Neural cell (in vitro differentiated cells): ENCODE measurements at regions not wholly inside any gene's neighbourhood (a gene's known extent, or its start where the extent isn't known, plus 50 kb on each side); places are given as distances from the start of the nearest gene placed in this dataset.

Experiments used
- H2AFZ ChIP-seq: fragments of 200-600, 300-800 bp; sonication (generic), shearing (Covaris generic); 2 replicates; pipeline ENCODE4 v1.6.0; 2014; ENCODE audit warnings: low read depth, mild to moderate bottlenecking, antibody characterized with exemption, low read length, moderate library complexity
- H3F3A ChIP-seq: fragments of 200-600 bp; shearing (Covaris generic); 2 replicates; pipeline ENCODE4 v1.6.1; 2016; ENCODE audit warnings: mild to moderate bottlenecking, moderate library complexity, mixed read lengths, antibody characterized with exemption, low read length; ENCODE audit not compliant: insufficient read depth, poor library complexity, severe bottlenecking
- H3K27ac ChIP-seq: fragments of 200-600, 300-800 bp; sonication (generic), shearing (Covaris generic); 2 replicates; pipeline ENCODE4 v1.5.1; 2014; ENCODE audit warnings: mild to moderate bottlenecking, low read length, moderate library complexity
- H3K27me3 ChIP-seq: fragments of 300-800, 200-600 bp; sonication (generic), shearing (Covaris generic); 2 replicates; pipeline ENCODE4 v1.6.0; 2014; ENCODE audit warnings: mild to moderate bottlenecking, low read depth, low read length, moderate library complexity; ENCODE audit not compliant: insufficient read depth
- H3K36me3 ChIP-seq: fragments of 300-800, 200-600 bp; sonication (generic), shearing (Covaris generic); 2 replicates; pipeline ENCODE4 v1.5.1; 2014; ENCODE audit warnings: mild to moderate bottlenecking, antibody characterized with exemption, low read length, moderate library complexity; ENCODE audit not compliant: insufficient read depth
- H3K4me2 ChIP-seq: fragments of 300-800, 200-600 bp; sonication (generic), shearing (Covaris generic); 2 replicates; pipeline ENCODE4 v1.6.0; 2014; ENCODE audit warnings: mild to moderate bottlenecking, low read length
- H3K4me3 ChIP-seq: fragments of 300-800, 200-600 bp; sonication (generic), shearing (Covaris generic); 2 replicates; pipeline ENCODE4 v1.5.1; 2014; ENCODE audit warnings: mild to moderate bottlenecking, low read length, moderate library complexity
- H3K79me2 ChIP-seq: fragments of 200-600 bp; shearing (Covaris generic); replicated peaks from 2 replicates; pipeline ENCODE4 v1.6.0; 2014; ENCODE audit warnings: mild to moderate bottlenecking, low read length, moderate library complexity; ENCODE audit not compliant: insufficient read depth
- H3K9ac ChIP-seq: fragments of 300-800, 200-600 bp; sonication (generic), shearing (Covaris generic); 2 replicates; pipeline ENCODE4 v1.6.1; 2016; ENCODE audit warnings: mild to moderate bottlenecking, low read length, mixed read lengths
- H3K9me2 ChIP-seq: fragments of 200-600 bp; shearing (Covaris generic); 2 replicates; pipeline ENCODE4 v1.6.1; 2016; ENCODE audit warnings: mild to moderate bottlenecking, low read length, mixed read lengths; ENCODE audit not compliant: insufficient read depth
- H3K9me3 ChIP-seq: fragments of 200-600, 300-800 bp; sonication (generic), shearing (Covaris generic); 2 replicates; pipeline ENCODE4 v1.6.1; 2016; ENCODE audit warnings: mild to moderate bottlenecking, mixed run types, low read length, moderate library complexity, mixed read lengths
- H4K20me1 ChIP-seq: fragments of 200-600 bp; shearing (Covaris generic); 2 replicates; pipeline ENCODE4 v1.6.1; 2016; ENCODE audit warnings: mild to moderate bottlenecking, mixed run types; ENCODE audit not compliant: insufficient read depth
- CTCF ChIP-seq: fragments of 450-650 bp; IDR thresholded peaks from 2 replicates; pipeline ENCODE4 v1.5.1; 2014; ENCODE audit warnings: antibody characterized with exemption, mild to moderate bottlenecking, moderate library complexity; ENCODE audit not compliant: poor library complexity, severe bottlenecking
- EP300 ChIP-seq: fragments of 450-650 bp; conservative IDR thresholded peaks from 2 replicates; pipeline ENCODE4 v1.6.1; 2014; ENCODE audit warnings: antibody characterized with exemption, mild to moderate bottlenecking, moderate library complexity; ENCODE audit not compliant: poor library complexity, severe bottlenecking
- EZH2 ChIP-seq: fragments of 200-600, 300-800 bp; shearing (Covaris generic), sonication (generic); IDR thresholded peaks from 2 replicates; pipeline ENCODE4 v1.6.1; 2014; ENCODE audit warnings: antibody characterized with exemption, low read length, borderline replicate concordance, mild to moderate bottlenecking; ENCODE audit not compliant: insufficient read depth, poor library complexity, severe bottlenecking
- MXI1 ChIP-seq: fragments of 450-650 bp; conservative IDR thresholded peaks from 2 replicates; pipeline ENCODE4 v1.6.1; 2014; ENCODE audit warnings: antibody characterized with exemption, mild to moderate bottlenecking; ENCODE audit not compliant: poor library complexity, severe bottlenecking
- POLR2AphosphoS5 ChIP-seq: IDR thresholded peaks from 2 replicates; pipeline ENCODE4 v1.6.1; 2012
- RAD21 ChIP-seq: fragments of 450-650 bp; conservative IDR thresholded peaks from 2 replicates; pipeline ENCODE4 v1.6.1; 2014; ENCODE audit warnings: antibody characterized with exemption, mild to moderate bottlenecking, moderate library complexity
- REST ChIP-seq: IDR thresholded peaks from 2 replicates; pipeline ENCODE4 v1.6.1; 2012; ENCODE audit warnings: borderline replicate concordance
- SMC3 ChIP-seq: fragments of 450-650 bp; conservative IDR thresholded peaks from 2 replicates; pipeline ENCODE4 v1.6.1; 2014; ENCODE audit warnings: antibody characterized with exemption, mild to moderate bottlenecking, moderate library complexity; ENCODE audit not compliant: poor library complexity
- TAF1 ChIP-seq: IDR thresholded peaks from 2 replicates; pipeline ENCODE4 v1.6.1; 2012; ENCODE audit warnings: low read depth

DNA sequence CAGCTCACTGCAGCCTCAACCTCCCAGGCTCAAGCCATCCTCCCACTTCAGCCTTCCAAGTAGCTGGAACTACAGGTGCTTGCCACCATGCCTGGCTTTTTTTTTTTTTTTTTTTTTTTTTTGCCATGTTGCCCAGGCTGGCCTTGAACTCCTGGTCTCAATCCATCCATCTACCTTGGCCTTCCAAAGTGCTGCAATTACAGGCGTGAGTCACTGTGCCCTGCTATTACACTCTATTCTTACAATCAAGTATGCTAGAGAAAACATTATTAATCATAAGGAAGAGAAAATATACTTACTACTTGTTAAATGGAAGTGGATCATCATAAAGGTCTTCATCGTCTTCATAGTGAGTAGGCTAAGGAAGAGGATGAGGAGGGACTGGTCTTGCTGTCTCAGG is 93.3 kb upstream of the DOCK9 start:
- Histone ChIP-seq H3K9ac (no peak overlapping the region), H3K27ac (no peak overlapping the region), H3F3A (no peaks in the 10 kb centered on the region), H3K4me3 (no peak overlapping the region), H4K20me1 (no peaks in the 10 kb centered on the region), H2AFZ (no peak overlapping the region), H3K9me2 (no peaks in the 10 kb centered on the region), H3K27me3 (no peaks in the 10 kb centered on the region), H3K79me2 (no peaks in the 10 kb centered on the region), H3K36me3 (no peaks in the 10 kb centered on the region), H3K9me3 (no peaks in the 10 kb centered on the region), H3K4me2 (no peak overlapping the region)
- no peak for TF ChIP-seq EZH2
- TF ChIP-seq RAD21: no peak
- TF ChIP-seq SMC3: no peak
- no peak for TF ChIP-seq REST
- no peak for TF ChIP-seq POLR2AphosphoS5
- TF ChIP-seq TAF1: no peak
- no peak for TF ChIP-seq CTCF
- no peak for TF ChIP-seq EP300
- TF ChIP-seq MXI1: no peak

- no peaks in the 10 kb centered on the region for H3F3A ChIP-seq
- no peaks in the 10 kb centered on the region for H3K9me3 ChIP-seq
- no peaks in the 10 kb centered on the region for H3K79me2 ChIP-seq
- no peak overlapping the region for H3K4me3 ChIP-seq
- no peak overlapping the region for H3K27ac ChIP-seq
- no peak for TF ChIP-seq EZH2
- no peak for TF ChIP-seq MXI1
- no peak for TF ChIP-seq REST
- TF ChIP-seq SMC3: no peak
- no peak for TF ChIP-seq EP300
- TF ChIP-seq CTCF: no peak
- TF ChIP-seq RAD21: no peak
- no peak for TF ChIP-seq TAF1
- TF ChIP-seq POLR2AphosphoS5: no peak
- H2AFZ ChIP-seq: no peak overlapping the region
- no peaks in the 10 kb centered on the region for H3K36me3 ChIP-seq
- H3K9ac ChIP-seq: no peak overlapping the region
- no peak overlapping the region for H3K4me2 ChIP-seq
- no peaks in the 10 kb centered on the region for H4K20me1 ChIP-seq
- no peaks in the 10 kb centered on the region for H3K27me3 ChIP-seq
- no peaks in the 10 kb centered on the region for H3K9me2 ChIP-seq
Measured at GRCh38 chr13:99071666-99072065, 93.8 kb upstream of the DOCK9 start.
